Neural cell (in vitro differentiated cells): ENCODE measurements at regions not wholly inside any gene's neighbourhood (a gene's known extent, or its start where the extent isn't known, plus 50 kb on each side); places are given as distances from the start of the nearest gene placed in this dataset.
"Not testable (repeated sequence)": the region's sequence is repeated elsewhere in the genome, so short reads cannot be mapped to it uniquely, and the experiment has no call there.

ENCODE experiments used
- H2AFZ ChIP-seq: fragments of 200-600, 300-800 bp; sonication (generic), shearing (Covaris generic); 2 replicates; pipeline ENCODE4 v1.6.0; 2014; ENCODE audit warnings: low read depth, mild to moderate bottlenecking, antibody characterized with exemption, low read length, moderate library complexity
- H3F3A ChIP-seq: fragments of 200-600 bp; shearing (Covaris generic); 2 replicates; pipeline ENCODE4 v1.6.1; 2016; ENCODE audit warnings: mild to moderate bottlenecking, moderate library complexity, mixed read lengths, antibody characterized with exemption, low read length; ENCODE audit not compliant: insufficient read depth, poor library complexity, severe bottlenecking
- H3K27ac ChIP-seq: fragments of 200-600, 300-800 bp; sonication (generic), shearing (Covaris generic); 2 replicates; pipeline ENCODE4 v1.5.1; 2014; ENCODE audit warnings: mild to moderate bottlenecking, low read length, moderate library complexity
- H3K27me3 ChIP-seq: fragments of 300-800, 200-600 bp; sonication (generic), shearing (Covaris generic); 2 replicates; pipeline ENCODE4 v1.6.0; 2014; ENCODE audit warnings: mild to moderate bottlenecking, low read depth, low read length, moderate library complexity; ENCODE audit not compliant: insufficient read depth
- H3K36me3 ChIP-seq: fragments of 300-800, 200-600 bp; sonication (generic), shearing (Covaris generic); 2 replicates; pipeline ENCODE4 v1.5.1; 2014; ENCODE audit warnings: mild to moderate bottlenecking, antibody characterized with exemption, low read length, moderate library complexity; ENCODE audit not compliant: insufficient read depth
- H3K4me2 ChIP-seq: fragments of 300-800, 200-600 bp; sonication (generic), shearing (Covaris generic); 2 replicates; pipeline ENCODE4 v1.6.0; 2014; ENCODE audit warnings: mild to moderate bottlenecking, low read length
- H3K4me3 ChIP-seq: fragments of 300-800, 200-600 bp; sonication (generic), shearing (Covaris generic); 2 replicates; pipeline ENCODE4 v1.5.1; 2014; ENCODE audit warnings: mild to moderate bottlenecking, low read length, moderate library complexity
- H3K79me2 ChIP-seq: fragments of 200-600 bp; shearing (Covaris generic); replicated peaks from 2 replicates; pipeline ENCODE4 v1.6.0; 2014; ENCODE audit warnings: mild to moderate bottlenecking, low read length, moderate library complexity; ENCODE audit not compliant: insufficient read depth
- H3K9ac ChIP-seq: fragments of 300-800, 200-600 bp; sonication (generic), shearing (Covaris generic); 2 replicates; pipeline ENCODE4 v1.6.1; 2016; ENCODE audit warnings: mild to moderate bottlenecking, low read length, mixed read lengths
- H3K9me2 ChIP-seq: fragments of 200-600 bp; shearing (Covaris generic); 2 replicates; pipeline ENCODE4 v1.6.1; 2016; ENCODE audit warnings: mild to moderate bottlenecking, low read length, mixed read lengths; ENCODE audit not compliant: insufficient read depth
- H3K9me3 ChIP-seq: fragments of 200-600, 300-800 bp; sonication (generic), shearing (Covaris generic); 2 replicates; pipeline ENCODE4 v1.6.1; 2016; ENCODE audit warnings: mild to moderate bottlenecking, mixed run types, low read length, moderate library complexity, mixed read lengths
- H4K20me1 ChIP-seq: fragments of 200-600 bp; shearing (Covaris generic); 2 replicates; pipeline ENCODE4 v1.6.1; 2016; ENCODE audit warnings: mild to moderate bottlenecking, mixed run types; ENCODE audit not compliant: insufficient read depth
- EZH2 ChIP-seq: fragments of 200-600, 300-800 bp; shearing (Covaris generic), sonication (generic); IDR thresholded peaks from 2 replicates; pipeline ENCODE4 v1.6.1; 2014; ENCODE audit warnings: antibody characterized with exemption, low read length, borderline replicate concordance, mild to moderate bottlenecking; ENCODE audit not compliant: insufficient read depth, poor library complexity, severe bottlenecking
- POLR2AphosphoS5 ChIP-seq: IDR thresholded peaks from 2 replicates; pipeline ENCODE4 v1.6.1; 2012
- RAD21 ChIP-seq: fragments of 450-650 bp; conservative IDR thresholded peaks from 2 replicates; pipeline ENCODE4 v1.6.1; 2014; ENCODE audit warnings: antibody characterized with exemption, mild to moderate bottlenecking, moderate library complexity
- SMC3 ChIP-seq: fragments of 450-650 bp; conservative IDR thresholded peaks from 2 replicates; pipeline ENCODE4 v1.6.1; 2014; ENCODE audit warnings: antibody characterized with exemption, mild to moderate bottlenecking, moderate library complexity; ENCODE audit not compliant: poor library complexity
- TF ChIP-seq, protein P1 (sequence below): IDR thresholded peaks from 2 replicates; pipeline ENCODE4 v1.6.1; 2012; ENCODE audit warnings: borderline replicate concordance
- TF ChIP-seq, protein P2 (sequence below): fragments of 450-650 bp; IDR thresholded peaks from 2 replicates; pipeline ENCODE4 v1.5.1; 2014; ENCODE audit warnings: antibody characterized with exemption, mild to moderate bottlenecking, moderate library complexity; ENCODE audit not compliant: poor library complexity, severe bottlenecking

DNA sequence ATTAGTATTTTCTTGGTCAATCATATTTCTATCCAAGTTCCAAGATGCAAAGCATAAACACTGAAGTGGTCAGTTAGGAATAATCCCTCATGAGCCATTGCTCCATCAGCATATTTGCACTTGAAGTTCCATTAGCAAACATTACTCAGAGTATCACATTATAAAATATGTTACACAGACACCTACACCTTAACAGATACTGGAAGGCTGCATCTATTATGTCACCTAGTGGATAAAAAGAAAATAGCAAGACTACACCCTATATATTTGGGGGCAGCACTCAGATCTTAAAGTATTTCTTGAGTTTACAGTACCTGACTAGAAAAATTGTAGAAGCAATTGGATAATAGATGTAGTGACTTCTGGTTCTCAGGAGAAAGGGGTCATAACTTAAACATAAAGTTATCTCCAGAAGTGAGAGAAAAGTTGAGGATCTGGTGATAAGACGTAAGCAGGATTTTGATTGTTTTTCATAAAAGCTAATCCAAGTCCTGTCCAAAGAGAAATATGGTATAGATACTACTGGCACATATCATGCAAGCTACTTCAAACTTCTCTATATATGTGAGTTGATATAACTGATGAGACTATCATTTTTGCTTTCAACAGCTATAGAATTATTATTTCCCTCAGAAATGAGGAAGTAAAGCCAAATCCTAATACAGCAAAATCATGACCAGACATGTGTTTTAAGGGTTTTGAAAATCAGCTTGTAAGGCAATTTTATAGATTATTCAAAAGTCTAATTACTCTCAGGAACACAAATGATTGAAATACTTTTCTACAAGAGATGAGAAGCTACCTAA lies 422.2 kb downstream of the GBE1 start:
- H3K36me3 ChIP-seq: no peaks in the 10 kb centered on the region
- H3K4me3 ChIP-seq: no peak overlapping the region
- no peaks in the 10 kb centered on the region for H3F3A ChIP-seq
- no peak overlapping the region for H3K4me2 ChIP-seq
- no peak overlapping the region for H3K9ac ChIP-seq
- TF ChIP-seq, protein P1, sequence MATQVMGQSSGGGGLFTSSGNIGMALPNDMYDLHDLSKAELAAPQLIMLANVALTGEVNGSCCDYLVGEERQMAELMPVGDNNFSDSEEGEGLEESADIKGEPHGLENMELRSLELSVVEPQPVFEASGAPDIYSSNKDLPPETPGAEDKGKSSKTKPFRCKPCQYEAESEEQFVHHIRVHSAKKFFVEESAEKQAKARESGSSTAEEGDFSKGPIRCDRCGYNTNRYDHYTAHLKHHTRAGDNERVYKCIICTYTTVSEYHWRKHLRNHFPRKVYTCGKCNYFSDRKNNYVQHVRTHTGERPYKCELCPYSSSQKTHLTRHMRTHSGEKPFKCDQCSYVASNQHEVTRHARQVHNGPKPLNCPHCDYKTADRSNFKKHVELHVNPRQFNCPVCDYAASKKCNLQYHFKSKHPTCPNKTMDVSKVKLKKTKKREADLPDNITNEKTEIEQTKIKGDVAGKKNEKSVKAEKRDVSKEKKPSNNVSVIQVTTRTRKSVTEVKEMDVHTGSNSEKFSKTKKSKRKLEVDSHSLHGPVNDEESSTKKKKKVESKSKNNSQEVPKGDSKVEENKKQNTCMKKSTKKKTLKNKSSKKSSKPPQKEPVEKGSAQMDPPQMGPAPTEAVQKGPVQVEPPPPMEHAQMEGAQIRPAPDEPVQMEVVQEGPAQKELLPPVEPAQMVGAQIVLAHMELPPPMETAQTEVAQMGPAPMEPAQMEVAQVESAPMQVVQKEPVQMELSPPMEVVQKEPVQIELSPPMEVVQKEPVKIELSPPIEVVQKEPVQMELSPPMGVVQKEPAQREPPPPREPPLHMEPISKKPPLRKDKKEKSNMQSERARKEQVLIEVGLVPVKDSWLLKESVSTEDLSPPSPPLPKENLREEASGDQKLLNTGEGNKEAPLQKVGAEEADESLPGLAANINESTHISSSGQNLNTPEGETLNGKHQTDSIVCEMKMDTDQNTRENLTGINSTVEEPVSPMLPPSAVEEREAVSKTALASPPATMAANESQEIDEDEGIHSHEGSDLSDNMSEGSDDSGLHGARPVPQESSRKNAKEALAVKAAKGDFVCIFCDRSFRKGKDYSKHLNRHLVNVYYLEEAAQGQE: no peak
- TF ChIP-seq POLR2AphosphoS5 (no peak), SMC3 (peak; percentile 78), RAD21 (peak; percentile 76), EZH2 (no peak)
- TF ChIP-seq, protein P2, sequence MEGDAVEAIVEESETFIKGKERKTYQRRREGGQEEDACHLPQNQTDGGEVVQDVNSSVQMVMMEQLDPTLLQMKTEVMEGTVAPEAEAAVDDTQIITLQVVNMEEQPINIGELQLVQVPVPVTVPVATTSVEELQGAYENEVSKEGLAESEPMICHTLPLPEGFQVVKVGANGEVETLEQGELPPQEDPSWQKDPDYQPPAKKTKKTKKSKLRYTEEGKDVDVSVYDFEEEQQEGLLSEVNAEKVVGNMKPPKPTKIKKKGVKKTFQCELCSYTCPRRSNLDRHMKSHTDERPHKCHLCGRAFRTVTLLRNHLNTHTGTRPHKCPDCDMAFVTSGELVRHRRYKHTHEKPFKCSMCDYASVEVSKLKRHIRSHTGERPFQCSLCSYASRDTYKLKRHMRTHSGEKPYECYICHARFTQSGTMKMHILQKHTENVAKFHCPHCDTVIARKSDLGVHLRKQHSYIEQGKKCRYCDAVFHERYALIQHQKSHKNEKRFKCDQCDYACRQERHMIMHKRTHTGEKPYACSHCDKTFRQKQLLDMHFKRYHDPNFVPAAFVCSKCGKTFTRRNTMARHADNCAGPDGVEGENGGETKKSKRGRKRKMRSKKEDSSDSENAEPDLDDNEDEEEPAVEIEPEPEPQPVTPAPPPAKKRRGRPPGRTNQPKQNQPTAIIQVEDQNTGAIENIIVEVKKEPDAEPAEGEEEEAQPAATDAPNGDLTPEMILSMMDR: peak; percentile 76
- H4K20me1 ChIP-seq: no peaks in the 10 kb centered on the region
- no peak overlapping the region for H3K27ac ChIP-seq
- no peaks in the 10 kb centered on the region for H3K9me3 ChIP-seq
- H3K9me2 ChIP-seq: no peaks in the 10 kb centered on the region
- no peak overlapping the region for H2AFZ ChIP-seq
- no peaks in the 10 kb centered on the region for H3K79me2 ChIP-seq
- no peaks in the 10 kb centered on the region for H3K27me3 ChIP-seq

DNA sequence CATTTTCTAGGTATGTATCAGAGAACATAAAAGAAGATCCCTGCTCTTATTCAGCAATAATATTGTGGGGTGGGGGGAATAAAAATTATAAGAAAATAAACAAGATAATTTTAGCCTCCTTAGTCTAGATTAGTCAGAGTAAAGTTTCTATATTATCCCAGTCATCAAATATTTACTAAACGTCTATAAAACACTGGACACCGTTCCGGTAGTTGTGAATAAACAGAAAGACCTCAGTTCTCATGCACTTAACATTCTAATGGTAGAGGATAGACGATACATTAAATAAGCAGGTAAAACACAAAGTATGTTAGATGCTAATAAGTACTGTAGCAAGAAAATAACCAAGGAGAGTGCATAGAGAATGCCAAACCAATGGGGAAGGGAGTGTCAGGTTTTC lies 425.0 kb downstream of the GBE1 start:
- TF ChIP-seq, protein P2: no peak
- Histone ChIP-seq H3F3A (no peaks in the 10 kb centered on the region), H4K20me1 (no peaks in the 10 kb centered on the region), H2AFZ (no peak overlapping the region), H3K9me2 (no peaks in the 10 kb centered on the region), H3K4me2 (no peak overlapping the region), H3K27ac (no peak overlapping the region), H3K27me3 (no peaks in the 10 kb centered on the region), H3K79me2 (no peaks in the 10 kb centered on the region), H3K36me3 (no peaks in the 10 kb centered on the region), H3K9ac (no peak overlapping the region), H3K9me3 (no peaks in the 10 kb centered on the region), H3K4me3 (no peak overlapping the region)

DNA sequence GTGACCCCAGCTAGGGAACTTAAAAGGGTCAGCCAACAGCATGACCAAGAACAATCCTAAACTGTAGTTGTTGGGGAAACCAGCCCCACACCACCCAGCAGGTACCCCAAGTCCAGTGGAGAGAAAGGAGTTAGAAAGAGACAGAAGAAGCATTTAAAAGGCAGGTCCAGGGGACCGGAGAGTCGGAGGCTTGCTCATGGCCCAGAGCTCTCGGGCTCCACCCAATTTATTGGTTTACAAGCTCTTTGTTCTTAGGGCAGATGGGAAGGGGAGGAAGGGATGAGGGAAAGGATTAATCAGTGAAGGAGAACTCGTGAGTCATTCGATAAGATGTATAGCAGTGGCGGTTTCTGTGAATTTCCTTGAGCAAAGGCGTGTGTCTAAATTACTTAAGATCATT lies 431.6 kb downstream of the GBE1 start:
- H3K9me2 ChIP-seq, H3K36me3 ChIP-seq, H3K9me3 ChIP-seq, H3K9ac ChIP-seq, H4K20me1 ChIP-seq, H3K4me3 ChIP-seq, H2AFZ ChIP-seq, H3K79me2 ChIP-seq, H3K4me2 ChIP-seq, H3F3A ChIP-seq, H3K27ac ChIP-seq, H3K27me3 ChIP-seq: not testable (repeated sequence)
